C4-2B (cell line): ENCODE measurements at regions not wholly inside any gene's neighbourhood (a gene's known extent, or its start where the extent isn't known, plus 50 kb on each side); places are given as distances from the start of the nearest gene placed in this dataset.

Experiments
- H3K27ac ChIP-seq: fragments of 450-650 bp; 2 replicates; pipeline ENCODE4 v1.5.1; 2017
- CTCF ChIP-seq: fragments of 450-650 bp; conservative IDR thresholded peaks from 2 replicates; pipeline ENCODE4 v1.5.1; 2017; ENCODE audit warnings: mild to moderate bottlenecking
- ZFX ChIP-seq: fragments of 450-650 bp; IDR thresholded peaks from 2 replicates; pipeline ENCODE4 v1.6.1; 2017

DNA sequence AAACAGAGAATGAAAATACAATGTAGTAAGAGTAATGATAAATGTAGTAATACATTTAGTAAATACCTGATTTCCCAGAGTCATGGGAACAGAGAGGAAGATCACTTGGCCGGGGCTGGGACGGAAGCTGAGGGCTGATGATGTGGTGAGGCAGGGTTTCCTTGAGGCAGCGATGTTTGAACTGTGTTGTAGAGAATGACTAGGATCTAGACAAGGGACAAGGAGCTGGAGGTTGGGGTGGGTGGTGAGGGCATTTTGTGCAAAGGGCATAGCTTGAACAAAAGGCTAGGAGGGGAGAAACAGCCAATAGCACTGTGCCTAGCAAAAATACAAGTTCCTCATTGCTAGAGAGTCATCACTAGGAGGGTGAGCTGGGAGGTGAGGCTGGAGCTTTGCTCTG, 64.3 kb upstream of the RAPGEF2 start:
- TF ChIP-seq CTCF: no peak
- TF ChIP-seq ZFX: no peak
- no peak overlapping the region for H3K27ac ChIP-seq

GRCh38 chr4:159041054-159042034, 61.5 kb upstream of the RAPGEF2 start:
- H3K27ac ChIP-seq: no peak overlapping the region
- no peak for TF ChIP-seq CTCF
- no peak for TF ChIP-seq ZFX

GRCh38 chr4:159042097-159042605, 60.7 kb upstream of the RAPGEF2 start:
- H3K27ac ChIP-seq: no peak overlapping the region
- no peak for TF ChIP-seq CTCF
- no peak for TF ChIP-seq ZFX

DNA sequence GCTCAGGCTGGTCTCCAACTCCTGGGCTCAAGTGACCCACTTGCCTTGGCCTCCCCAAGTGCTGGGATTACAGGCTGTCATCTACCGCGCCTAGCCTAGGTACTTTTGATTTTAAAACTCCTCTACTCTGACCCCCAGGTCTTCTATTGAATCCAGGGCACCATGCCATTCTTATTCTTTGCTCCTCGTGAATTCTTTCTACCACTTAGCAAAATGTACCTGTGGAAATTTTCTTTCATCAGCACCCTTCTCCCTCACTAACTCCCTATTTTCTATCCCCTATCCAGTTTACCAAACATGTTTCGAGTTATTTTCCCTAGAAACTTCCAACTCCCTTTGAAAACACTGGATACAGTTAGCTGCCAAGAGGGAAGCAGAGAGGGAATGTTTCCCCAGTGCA, 60.0 kb upstream of the RAPGEF2 start:
- H3K27ac ChIP-seq: no peak overlapping the region
- TF ChIP-seq ZFX (no peak), CTCF (no peak)

DNA sequence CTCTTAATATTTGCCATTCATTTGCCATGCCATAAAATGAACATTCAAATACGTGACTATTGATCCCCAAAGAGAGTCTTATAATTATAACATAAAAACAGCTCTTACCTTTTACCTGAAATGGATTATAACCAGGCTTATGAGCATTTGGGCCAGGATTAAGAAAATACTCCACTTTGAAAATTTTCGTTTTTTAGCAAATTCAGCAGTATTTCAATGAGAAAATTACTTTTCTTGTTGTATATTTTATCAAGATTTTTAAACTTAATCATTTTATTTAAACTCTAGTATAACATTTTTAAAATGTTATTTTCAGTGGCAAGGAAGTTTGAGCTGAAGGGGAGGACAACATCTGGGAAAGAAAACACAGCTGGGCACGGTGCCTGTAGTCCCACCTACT, 59.0 kb upstream of the RAPGEF2 start:
- H3K27ac ChIP-seq: no peak overlapping the region
- TF ChIP-seq CTCF (no peak), ZFX (no peak)

DNA sequence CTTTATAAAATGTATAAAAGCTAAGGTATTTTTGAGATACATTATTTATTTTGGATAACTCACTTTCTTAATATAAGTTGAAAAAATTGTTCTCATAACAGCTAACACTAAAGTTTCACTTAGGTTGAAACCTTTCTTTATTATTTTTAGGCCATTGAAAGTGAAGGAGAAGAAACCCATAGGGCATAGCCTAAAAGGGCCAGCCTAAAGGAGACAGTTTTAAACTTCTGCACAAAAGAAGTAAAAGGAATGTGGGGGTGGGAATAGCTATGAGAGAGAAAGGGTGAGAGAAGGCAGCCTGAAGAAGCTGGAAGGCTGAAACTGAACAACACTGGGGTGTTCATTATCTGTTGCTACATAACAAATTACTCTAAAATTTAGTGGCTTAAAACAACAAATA, 57.6 kb upstream of the RAPGEF2 start:
- H3K27ac ChIP-seq: no peak overlapping the region
- TF ChIP-seq CTCF: no peak
- TF ChIP-seq ZFX: no peak

DNA sequence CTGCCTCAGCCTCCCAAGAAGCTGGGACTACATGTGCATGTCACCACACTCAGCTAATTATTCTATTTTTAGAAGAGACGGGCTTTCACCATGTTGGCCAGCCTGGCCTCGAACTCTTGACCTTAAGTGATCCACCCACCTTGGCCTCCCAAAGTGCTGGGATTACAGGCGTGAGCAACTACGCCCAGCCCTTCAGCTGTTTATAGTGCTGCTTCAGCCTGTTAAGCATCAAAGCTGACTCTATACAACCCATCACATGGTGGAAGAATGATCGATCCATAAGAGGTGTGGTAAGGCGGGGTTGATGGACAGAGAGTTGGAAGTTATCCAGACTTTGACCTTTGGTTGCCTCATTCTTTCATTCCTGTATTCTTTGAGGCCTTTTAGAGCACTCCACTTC, 56.2 kb upstream of the RAPGEF2 start:
- no peak overlapping the region for H3K27ac ChIP-seq
- no peak for TF ChIP-seq CTCF
- TF ChIP-seq ZFX: no peak
